ENCODE measurements at regions not wholly inside any gene's neighbourhood (a gene's known extent, or its start where the extent isn't known, plus 50 kb on each side); places are given as distances from the start of the nearest gene placed in this dataset.

GRCh38 chr2:187213798-187214197, 234.3 kb downstream of the CALCRL start:
- H3K4me3 ChIP-seq (ENCODE audit: insufficient read depth, low read depth, low read length) = no peak overlapping the region
- H4K20me1 ChIP-seq (ENCODE audit: insufficient read depth, low read length) = no peaks in the 10 kb centered on the region
- intact Hi-C loops (cut with micrococcal nuclease) (no loop called here), in situ Hi-C loops (cut with MboI; ENCODE audit: low sequenced_read_pairs) (no loop called here), dilution Hi-C loops (cut with HindIII; ENCODE audit: low sequenced_read_pairs, unreplicated experiment) (no loop called here)
- BruUV-seq (replicated peaks) = no TSS peak
- DNase-seq (no peak), ATAC-seq (ENCODE audit: low read depth) (no peak)
- no peaks in the 10 kb centered on the region for H3K36me3 ChIP-seq (ENCODE audit: control insufficient read depth, insufficient read depth, low read length)
- no peak overlapping the region for H3K9ac ChIP-seq (ENCODE audit: low read depth, low read length)
- H4K91ac ChIP-seq (ENCODE audit: insufficient read depth, low read depth, low read length) = no peak overlapping the region
- H4K8ac ChIP-seq (ENCODE audit: low read depth in 2 of 2, low read length in 2 of 2) = no peak overlapping the region
- H3K9me1 ChIP-seq (ENCODE audit: insufficient read depth, low read length) = no peaks in the 10 kb centered on the region
- no peak overlapping the region for H3K56ac ChIP-seq (ENCODE audit: extremely low read depth, insufficient read depth, low read length)
- H3K4ac ChIP-seq (ENCODE audit: low read depth, low read length) = no peak overlapping the region
- no peaks in the 10 kb centered on the region for H3K4me1 ChIP-seq (ENCODE audit: control insufficient read depth, insufficient read depth, low read length)
- no peak overlapping the region for H2BK15ac ChIP-seq (ENCODE audit: low read depth, low read length)
- H3K4me2 ChIP-seq (ENCODE audit: low read depth, low read length) = no peak overlapping the region
- no peak overlapping the region for H4K5ac ChIP-seq (ENCODE audit: low read depth, low read length)
- H2AK5ac ChIP-seq (ENCODE audit: low read depth, low read length) = no peak overlapping the region
- H2BK5ac ChIP-seq (ENCODE audit: low read depth, low read length, poor library complexity, severe bottlenecking) = no peak overlapping the region
- H2BK120ac ChIP-seq (ENCODE audit: low read depth, low read length) = no peak overlapping the region
- no peak overlapping the region for H2AFZ ChIP-seq (replicated peaks; ENCODE audit: low read length, poor library complexity)
- H3K14ac ChIP-seq (replicated peaks; ENCODE audit: low read depth, low read length) = no peak overlapping the region
- H2BK20ac ChIP-seq (ENCODE audit: low read depth, low read length) = no peak overlapping the region
- H3K23ac ChIP-seq (ENCODE audit: low read depth, low read length) = no peak overlapping the region
- no peaks in the 10 kb centered on the region for H3K27me3 ChIP-seq (ENCODE audit: control insufficient read depth, insufficient read depth, low read length)
- H3K9me3 ChIP-seq (ENCODE audit: control insufficient read depth, insufficient read depth, low read length) = no peaks in the 10 kb centered on the region
- H2AK9ac ChIP-seq (replicated peaks; ENCODE audit: low read depth, low read length, poor library complexity) = no peak overlapping the region
- no peak overlapping the region for H3K18ac ChIP-seq (ENCODE audit: low read depth, low read length)
- no peak for TF ChIP-seq USF2 (IDR thresholded peaks at IDR 0.05; ENCODE audit: low read depth, low read length)
- TF ChIP-seq ELK1 (IDR thresholded peaks at IDR 0.05; ENCODE audit: borderline replicate concordance, low read depth, low read length) = no peak
- TF ChIP-seq MXI1 (IDR thresholded peaks at IDR 0.05; ENCODE audit: borderline replicate concordance, low read depth, low read length) = no peak
- no peak for TF ChIP-seq MAFK (IDR thresholded peaks at IDR 0.05; ENCODE audit: low read depth, low read length)
- no peak for TF ChIP-seq BHLHE40 (IDR thresholded peaks at IDR 0.05; ENCODE audit: low read depth, low read length)
- TF ChIP-seq FOS (IDR thresholded peaks at IDR 0.05; ENCODE audit: low read depth, low read length) = no peak
- no peak for TF ChIP-seq RFX5 (IDR thresholded peaks at IDR 0.05; ENCODE audit: low read depth, low read length)
- TF ChIP-seq CHD1 (IDR thresholded peaks at IDR 0.05; ENCODE audit: low read depth, low read length) = no peak
- no peak for TF ChIP-seq SMC3 (IDR thresholded peaks at IDR 0.05; ENCODE audit: low read depth, low read length)
- TF ChIP-seq NFE2L2 (IDR thresholded peaks at IDR 0.05; ENCODE audit: low read depth, low read length) = no peak
- no peak for TF ChIP-seq CTCF (conservative IDR thresholded peaks at IDR 0.05; ENCODE audit: low read depth, low read length)
- no peak for TF ChIP-seq RCOR1 (IDR thresholded peaks at IDR 0.05; ENCODE audit: insufficient replicate concordance, low read length)
- TF ChIP-seq MAZ (IDR thresholded peaks at IDR 0.05; ENCODE audit: borderline replicate concordance, low read depth, low read length) = no peak
- no peak for TF ChIP-seq CEBPB (IDR thresholded peaks at IDR 0.05; ENCODE audit: low read depth, low read length)
- no peak for TF ChIP-seq POLR2A (IDR thresholded peaks at IDR 0.05; ENCODE audit: low read depth, low read length)
- H3K27ac ChIP-seq (ENCODE audit: insufficient read depth, low read length) = no peak overlapping the region
- ChIA-PET CTCF (no interaction called here), POLR2A (ENCODE audit: unreplicated experiment) (interaction anchor here (0.6 kb wide), 1 partner anchor 1057 kb away, joined by 3 read pairs; no protein-coding TSS in a partner anchor)
- H3K79me1 ChIP-seq (ENCODE audit: low read depth in 1 of 2, low read length in 2 of 2) = no peaks in the 10 kb centered on the region
